GM03348 (cell line): ENCODE measurements at regions not wholly inside any gene's neighbourhood (a gene's known extent, or its start where the extent isn't known, plus 50 kb on each side); places are given as distances from the start of the nearest gene placed in this dataset.
"Not testable (repeated sequence)": the region's sequence is repeated elsewhere in the genome, so short reads cannot be mapped to it uniquely, and the experiment has no call there.

Experiments
- DNase-seq: peaks from one replicate; pipeline ENCODE4 v3.0.0; 2012; ENCODE audit warnings: low spot score

GRCh38 chr7:115642194-115642593 is 388.4 kb downstream of the TFEC start:
- DNase-seq, result no peak

DNA sequence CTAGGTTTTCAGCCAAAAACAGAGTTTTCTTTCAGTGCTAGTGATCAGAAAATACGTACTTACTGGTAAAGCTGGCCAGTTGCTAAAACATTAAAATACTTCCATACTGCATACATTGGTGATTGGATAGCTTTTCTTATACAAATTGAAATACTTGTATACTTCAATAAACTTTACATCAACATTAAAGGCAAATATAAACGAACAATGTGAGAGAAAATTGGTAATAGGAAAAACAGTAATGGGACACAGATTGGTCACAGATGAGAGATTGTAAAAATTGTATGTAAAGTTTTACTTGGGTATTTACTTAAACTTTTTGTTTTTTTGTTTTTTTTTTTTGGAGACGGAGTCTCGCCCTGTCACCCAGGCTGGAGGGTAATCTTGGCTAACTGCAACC is 391.7 kb downstream of the TFEC start:
- DNase-seq, result no peak

- no peak for DNase-seq
Measured at GRCh38 chr7:115637128-115637527, 393.4 kb downstream of the TFEC start.

DNA sequence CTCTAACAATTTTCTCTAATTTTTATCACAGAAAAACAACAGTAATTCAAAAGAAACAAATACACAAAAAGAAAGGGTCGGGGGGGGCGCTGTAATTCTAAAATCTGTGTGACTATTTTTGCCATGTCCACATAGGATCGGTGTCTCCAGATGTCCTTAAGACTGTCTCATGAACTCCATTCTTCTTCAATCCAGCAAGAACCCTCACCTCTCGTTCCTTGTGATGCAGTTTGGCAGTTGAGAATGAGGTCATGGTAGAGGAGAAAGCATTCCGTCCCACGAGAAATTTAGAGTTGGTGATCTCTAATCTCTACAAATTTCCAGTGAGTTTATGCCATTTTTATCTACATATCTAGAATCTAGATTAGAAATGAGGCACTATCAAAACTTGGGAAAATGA is 394.7 kb downstream of the TFEC start:
- DNase-seq, result no peak

- DNase-seq, result peak; percentile 9
Measured at GRCh38 chr7:115635376-115635775, 395.2 kb downstream of the TFEC start.

DNA sequence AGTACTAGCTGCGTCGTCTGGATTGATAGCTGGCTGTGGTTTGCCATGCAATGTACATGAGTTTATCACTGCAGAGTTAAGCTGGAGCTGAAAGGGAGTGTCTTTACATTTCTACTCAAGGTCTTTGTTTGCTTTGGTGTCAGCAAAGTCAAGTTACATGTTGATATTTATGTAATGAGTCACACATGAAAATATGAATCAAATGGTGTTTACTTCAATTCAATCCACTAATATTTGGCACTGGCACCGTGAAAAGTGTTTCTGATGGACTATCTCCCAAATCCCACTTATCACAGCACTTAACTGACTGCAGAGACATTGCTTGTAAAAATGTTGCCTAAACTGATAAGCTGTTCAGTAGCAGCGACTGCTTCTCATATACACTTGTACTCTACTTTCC is 395.9 kb downstream of the TFEC start:
- no peak for DNase-seq

- DNase-seq, result no peak
Measured at GRCh38 chr7:115632636-115633035, 397.9 kb downstream of the TFEC start.

GRCh38 chr7:115631782-115632181 is 398.8 kb downstream of the TFEC start:
- no peak for DNase-seq

GRCh38 chr7:115630049-115630448 is 400.5 kb downstream of the TFEC start:
- DNase-seq, result no peak

DNA sequence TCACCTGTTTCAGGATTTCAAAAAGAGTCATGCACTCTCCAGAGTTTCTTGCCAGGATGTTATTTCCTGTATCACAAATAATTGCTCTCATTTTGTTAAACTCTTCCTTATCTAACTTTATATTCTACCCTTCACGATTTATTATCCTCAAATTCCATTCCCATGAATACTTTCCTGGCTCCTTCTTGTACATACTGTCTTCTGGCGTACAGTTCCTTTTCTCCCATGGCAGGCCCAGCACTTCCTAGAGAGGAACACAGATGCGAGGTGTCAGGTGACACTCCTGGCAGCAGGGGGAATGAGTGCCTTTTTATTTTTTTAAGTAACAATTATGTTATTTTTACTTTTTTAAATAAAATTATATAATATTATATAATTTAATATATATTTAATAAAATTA is 411.9 kb downstream of the TFEC start:
- peak; percentile 15 for DNase-seq

DNA sequence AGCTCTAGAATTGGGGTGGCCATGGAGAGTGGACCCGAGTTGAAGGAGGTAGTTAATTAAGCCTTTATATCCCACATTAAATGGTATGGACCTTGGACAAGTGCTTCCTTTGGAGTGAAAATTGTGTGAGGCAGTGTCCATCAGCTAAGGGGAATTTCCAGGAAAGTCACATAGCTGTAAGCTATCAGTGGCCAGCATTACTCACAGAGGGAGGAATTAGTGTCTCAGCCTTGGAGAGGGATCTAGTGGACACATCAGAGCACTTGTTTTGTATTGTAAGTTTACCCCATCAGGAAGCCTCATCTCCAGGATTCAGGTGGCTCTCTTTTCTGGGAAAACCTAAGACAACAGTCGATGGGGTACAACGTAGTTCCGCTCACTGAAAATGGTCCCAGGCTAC is 416.7 kb downstream of the TFEC start:
- no peak for DNase-seq

DNA sequence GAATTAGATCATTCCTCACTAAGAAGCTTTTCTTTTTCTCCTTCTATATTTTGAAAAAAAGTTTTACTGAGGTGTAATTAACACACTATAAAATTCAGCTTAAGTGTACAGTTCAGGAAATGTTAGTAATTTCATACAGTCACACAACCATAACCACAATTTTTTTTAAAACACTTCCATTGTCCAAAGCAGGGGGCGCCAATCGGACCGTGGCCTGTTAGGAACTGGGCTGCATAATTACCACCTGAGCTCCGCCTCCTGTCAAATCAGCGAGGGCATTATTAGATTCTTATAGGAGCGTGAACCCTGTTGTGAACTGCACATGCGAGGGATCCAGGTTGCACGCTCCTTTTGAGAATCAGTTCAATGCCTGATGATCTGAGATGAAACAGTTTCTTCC is 427.1 kb downstream of the TFEC start:
- no peak for DNase-seq

GRCh38 chr7:115600207-115600606 is 430.4 kb downstream of the TFEC start:
- peak; percentile 29 for DNase-seq

DNA sequence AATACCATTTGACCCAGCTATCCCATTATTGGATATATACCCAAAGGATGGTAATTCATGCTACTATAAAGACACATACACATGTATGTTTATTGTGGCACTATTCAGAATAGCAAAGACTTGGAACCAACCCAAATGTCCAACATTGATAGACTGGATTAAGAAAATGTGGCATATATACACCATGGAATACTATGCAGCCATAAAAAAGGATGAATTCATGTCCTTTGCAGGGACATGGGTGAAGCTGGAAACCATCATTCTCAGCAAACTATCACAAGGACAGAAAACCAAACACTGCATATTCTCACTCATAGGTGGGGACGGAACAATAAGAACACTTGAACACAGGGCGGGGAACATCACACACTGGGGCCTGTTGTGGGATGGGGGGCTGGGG is 431.4 kb downstream of the TFEC start:
- DNase-seq, result not testable (repeated sequence)

GRCh38 chr7:115597220-115597619 is 433.3 kb downstream of the TFEC start:
- not testable (repeated sequence) for DNase-seq

DNA sequence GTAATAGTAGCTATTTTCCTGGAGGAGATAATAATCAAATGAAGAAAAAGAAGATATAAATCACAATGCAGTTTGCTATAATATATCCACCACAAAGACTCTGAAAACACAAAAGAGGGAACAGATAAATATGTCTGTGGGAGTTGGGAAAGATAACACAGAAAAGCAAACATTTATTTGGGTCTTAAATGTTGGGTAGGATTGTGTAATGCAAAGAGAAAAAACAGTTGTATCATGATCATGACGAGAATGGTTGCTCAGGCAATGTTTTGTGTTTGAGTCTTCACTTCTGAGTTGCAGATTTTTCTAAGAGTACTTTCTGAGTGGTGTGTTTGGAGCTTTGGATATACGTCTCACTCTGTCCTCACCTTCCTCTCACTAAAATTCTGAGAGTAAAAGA is 437.5 kb downstream of the TFEC start:
- DNase-seq, result no peak

DNA sequence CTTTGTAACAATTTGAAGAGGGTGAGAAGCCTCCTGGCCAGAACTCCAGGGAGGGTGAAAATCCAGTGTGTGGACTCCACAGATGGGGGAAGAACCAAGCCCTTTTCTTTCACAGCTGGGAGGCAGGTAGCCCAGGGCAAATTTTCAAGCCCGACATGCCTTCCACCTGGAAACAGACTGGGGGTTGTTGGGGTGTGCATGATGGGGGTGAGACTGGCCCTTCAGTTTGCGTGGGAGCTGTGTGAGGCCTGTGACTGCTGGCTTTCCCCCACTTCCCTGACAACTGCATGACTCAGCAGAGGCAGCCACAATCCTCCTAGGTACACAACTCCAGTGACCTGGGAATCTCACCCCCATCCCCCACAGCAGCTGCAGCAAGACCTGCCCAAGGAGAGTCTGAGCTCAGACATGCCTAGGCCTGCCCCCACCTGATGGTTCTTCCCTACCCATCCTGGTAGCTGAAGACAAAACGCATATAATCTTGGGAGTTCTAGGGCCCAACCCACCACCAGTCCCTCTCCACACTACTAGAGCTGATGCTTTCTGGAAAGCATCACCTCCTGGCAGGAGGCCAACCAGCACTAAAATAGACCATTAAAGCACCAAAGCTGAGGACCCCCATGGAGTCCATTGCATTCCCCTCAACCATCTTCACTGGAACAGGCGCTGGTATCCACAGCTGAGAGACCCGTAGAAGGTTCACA is 445.4 kb downstream of the TFEC start:
- DNase-seq, result no peak

- no peak for DNase-seq
Measured at GRCh38 chr7:115582956-115583355, 447.6 kb downstream of the TFEC start.

- no peak for DNase-seq
Measured at GRCh38 chr7:115578576-115578975, 452.0 kb downstream of the TFEC start.

GRCh38 chr7:115574681-115575291 is 455.8 kb downstream of the TFEC start:
- DNase-seq, result no peak

DNA sequence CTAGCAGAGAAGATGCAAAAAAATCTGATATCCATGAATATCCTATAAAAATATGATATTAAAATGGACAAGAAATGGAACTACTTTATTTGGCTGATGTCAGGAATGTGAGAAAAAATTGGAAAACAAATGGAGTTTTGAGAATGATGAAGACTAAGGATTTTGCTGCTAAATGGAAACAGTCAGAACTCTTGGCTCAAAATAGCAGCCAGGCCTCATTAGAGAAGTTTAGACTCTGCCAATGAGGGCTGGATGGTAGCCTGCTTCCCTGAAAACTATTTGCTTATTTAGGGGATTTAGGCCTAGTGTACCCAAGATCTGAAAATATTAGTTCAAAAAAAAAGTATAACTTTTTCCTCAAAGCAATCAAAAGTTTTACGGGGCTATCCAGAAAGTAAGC is 458.5 kb downstream of the TFEC start:
- DNase-seq, result no peak

DNA sequence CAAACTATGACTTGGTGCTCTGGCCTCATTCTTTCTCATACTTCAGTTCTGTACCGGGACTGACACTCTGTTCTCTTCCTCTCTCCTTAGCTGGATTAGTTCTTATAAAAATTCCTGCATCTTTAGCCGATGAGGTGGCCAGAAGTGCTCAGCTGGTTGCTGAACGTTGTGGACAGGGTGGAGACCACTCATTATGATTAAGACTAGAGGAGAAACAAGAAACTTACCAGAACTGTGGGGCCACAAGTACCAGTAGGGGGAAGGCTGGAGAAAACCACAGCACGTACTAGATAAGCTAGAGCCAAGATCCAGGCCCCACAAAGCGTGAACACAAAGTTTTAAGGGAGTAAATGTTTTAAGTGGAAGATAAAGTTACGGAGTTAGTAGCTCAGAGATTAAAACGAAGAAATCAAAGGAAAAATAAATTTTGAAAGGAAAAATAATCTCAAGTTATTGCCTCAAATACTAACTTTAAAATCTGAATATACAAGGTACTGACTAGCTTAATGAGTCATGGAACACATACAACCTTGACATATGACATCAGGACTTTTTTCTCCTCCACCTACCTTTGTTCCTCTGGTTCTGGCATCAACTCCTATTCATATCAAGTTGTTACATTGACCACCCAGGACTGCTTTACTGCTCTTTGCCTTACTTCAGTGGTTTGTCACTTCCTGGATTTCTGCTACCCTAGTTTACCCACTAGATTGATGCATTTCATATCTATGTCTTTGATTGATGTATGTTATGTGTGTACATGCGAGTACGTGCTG is 469.0 kb downstream of the TFEC start:
- peak; percentile 6 for DNase-seq

- DNase-seq, result no peak
Measured at GRCh38 chr7:115559877-115560276, 470.7 kb downstream of the TFEC start.
